Epidermal melanocyte (primary cell): ENCODE measurements at regions not wholly inside any gene's neighbourhood (a gene's known extent, or its start where the extent isn't known, plus 50 kb on each side); places are given as distances from the start of the nearest gene placed in this dataset.
"Not testable (repeated sequence)": the region's sequence is repeated elsewhere in the genome, so short reads cannot be mapped to it uniquely, and the experiment has no call there.

Source experiments
- DNase-seq: peaks from one replicate; pipeline ENCODE4 v3.0.0; 2011; ENCODE audit warnings: low spot score; ENCODE audit not compliant: insufficient read length

DNA sequence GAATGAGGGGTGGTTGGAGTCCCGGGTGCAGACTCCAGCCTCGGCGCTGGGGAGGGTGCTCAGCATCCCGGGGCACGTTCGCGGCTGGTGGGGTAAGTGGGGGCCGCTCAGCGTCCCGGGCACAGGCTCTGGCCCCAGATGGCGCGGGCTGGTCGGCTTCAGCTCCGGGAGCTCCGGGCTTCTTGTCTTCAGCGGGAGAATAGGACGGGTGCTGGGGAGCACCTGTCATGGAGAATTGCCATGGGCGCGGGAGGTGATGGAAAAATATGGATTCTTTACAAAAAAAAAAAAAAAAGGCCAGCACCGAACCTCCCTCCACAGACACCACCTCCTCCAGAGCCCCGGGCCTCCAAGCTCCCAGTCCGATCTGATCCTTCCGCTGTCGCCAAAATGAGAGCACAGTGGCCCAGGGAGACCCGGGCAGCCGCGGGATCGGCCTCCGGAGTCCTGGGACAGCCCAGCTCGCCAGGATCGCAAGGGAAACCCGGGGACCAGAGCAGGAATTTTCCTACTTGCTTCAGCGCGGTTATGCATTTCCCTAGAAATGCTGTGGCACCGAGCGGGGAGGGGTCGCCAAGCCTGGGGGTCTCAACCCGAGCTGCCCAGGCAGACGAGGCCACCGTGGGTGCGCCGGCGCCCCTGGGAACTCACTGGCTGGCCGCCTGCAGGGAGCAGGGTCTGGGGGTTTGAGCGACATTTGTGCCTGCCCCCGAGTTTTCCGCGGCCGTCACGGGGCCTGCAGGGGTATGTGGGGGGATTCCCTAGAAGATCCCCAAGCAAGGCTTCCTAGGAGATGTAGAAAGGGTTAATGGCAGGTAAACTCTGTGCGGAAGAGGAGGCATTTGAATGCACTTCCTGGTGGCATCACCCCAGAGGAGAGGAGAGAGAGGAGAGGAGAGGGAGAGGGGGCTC, 1336.9 kb downstream of the BRD1 start:
- DNase-seq: no peak

DNA sequence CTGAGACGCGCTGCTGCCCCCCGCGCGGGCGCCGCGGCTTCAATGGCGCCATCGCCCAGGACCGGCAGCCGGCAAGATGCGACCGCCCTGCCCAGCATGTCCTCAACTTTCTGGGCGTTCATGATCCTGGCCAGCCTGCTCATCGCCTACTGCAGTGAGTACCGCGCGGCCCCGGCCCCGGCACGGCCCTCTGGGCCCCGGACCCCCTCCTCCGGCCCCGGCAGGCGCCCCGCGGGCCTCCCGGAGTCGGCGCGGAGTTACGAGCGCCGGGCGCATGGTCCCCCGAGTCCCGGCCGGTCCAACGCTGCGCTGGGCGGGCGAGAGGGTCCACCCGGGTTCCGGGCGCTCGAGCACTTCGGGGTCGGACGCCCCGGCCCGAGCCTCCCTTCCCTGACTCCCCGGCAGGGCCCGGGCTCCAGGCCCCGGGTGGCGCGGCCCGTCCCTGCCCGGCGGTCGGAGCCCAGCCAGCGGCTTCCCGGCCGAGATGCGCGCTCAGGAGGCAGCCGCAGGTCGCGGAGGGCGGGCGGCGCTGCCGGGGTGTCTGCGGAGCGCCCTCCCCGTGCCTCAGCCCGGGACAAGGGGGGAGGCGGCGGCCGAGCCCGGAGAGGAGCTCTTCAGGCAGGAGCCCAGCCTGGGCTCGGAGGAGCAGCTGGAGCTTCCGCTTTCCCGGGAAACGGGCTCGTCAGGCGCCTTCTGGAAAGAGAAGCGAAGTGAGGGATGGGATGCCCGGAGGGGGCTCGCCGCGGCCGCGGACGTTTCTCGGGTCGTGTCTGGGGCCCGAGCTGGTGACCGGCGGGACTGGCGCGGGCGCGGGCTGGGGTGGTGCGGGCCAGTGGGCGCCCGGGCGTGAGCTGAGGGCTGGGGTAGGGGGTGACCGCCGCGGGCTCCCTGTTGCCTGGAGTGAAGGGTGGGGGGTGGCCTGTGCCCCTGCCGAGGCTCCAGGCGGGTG, 1337.8 kb downstream of the BRD1 start:
- DNase-seq: peak; percentile 63

DNA sequence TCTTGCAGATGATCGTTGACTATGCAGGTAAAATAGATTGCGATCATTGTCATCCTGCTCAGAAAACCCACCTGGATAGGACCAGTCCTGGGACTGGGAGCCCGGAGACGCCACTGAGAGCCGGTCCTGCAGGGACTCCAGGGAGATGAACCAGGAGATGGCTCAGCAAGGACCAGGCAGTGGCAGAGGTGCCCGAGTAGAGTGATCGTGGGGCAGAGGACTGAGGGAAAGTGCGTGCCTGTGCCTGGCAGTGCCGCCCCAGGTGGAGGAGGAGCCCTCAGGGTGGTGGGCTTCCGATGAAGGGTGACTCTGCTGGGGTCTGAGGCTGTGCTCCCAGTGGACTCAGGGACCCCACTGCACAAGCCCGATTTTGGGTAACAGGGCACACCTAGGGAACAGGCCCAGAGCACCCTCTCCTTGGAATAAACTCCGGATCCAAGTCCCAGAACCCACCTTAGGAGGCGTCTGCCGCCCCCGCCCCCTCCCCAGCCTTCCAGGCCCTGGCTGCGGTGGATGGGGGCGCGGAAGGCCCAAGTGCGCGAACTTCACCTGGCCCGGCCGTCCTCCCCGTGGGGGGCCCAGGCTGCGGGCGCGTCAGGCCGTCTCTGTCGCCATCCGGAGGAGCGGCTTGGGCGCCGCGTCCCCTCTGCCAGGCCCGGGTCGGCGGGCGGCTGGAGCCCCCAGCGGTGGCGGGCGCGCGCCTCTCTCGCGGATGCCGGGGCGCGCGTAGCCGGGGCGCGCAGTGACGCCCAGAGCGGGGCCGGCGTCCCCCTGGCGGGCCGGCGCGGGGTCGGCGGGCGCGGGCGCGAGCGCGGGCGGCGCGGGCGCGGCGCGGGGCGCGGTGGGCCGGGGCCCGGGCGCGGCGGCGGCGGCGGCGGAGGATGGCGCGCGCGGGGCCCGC, 1338.8 kb downstream of the BRD1 start:
- DNase-seq: no peak

DNA sequence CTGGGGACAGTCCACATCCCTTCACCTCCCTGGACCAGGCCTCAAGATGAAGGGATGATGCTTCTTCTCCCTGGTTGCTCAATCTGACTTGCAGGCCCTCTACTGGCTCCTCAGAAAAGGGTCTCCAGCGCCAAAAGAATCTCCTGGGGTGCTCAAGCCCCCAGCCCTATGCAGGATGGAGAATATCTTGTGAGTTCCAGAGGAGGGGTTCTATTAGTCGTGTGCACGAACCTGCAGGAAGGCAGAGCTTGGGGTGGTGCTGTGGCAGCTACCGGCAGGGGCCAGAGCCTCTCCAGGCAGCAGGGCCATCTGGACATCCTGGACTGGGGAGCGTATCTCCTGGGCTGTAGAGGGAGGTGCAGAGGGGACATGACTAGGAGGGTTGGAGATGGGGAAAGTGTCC, 1339.5 kb downstream of the BRD1 start:
- no peak for DNase-seq

DNA sequence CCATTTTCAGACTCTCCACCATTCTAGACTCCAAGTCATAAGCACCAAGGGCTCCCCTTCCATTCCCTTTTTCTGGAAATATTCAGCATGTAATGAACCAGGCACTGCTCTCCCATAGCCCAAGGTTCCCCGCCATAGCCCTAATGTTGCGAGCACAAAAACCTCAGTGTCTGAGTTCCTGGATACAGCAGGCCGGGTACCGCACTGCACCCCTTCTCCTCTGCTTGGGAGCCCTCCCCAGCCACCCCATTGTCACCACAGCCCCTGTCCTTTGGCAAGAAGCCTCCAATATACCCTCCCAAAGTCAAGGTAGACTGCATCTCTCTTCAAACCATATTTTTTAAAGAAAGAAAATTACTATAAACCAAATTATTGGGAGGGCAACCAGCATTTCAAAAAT, 1341.1 kb downstream of the BRD1 start:
- no peak for DNase-seq

DNA sequence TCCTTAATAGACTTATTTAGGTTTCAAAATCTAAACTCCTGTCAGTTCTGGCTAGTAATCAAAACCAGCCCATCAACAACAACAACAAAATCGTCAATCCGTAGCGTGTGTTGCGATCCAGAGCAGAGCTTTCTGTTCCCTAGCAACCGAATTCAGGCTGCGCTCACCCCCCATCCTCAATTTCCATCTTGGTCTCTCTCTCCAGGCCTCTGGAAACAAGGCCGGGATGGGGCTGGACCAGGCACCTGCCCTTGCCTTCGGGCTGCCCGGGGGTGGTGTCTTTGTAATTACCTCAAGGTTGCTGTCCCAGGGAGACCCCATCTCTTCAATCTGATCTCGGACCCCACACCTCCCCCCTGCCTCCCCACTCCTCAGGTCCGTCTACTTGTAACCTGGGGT, 1341.5 kb downstream of the BRD1 start:
- no peak for DNase-seq

DNA sequence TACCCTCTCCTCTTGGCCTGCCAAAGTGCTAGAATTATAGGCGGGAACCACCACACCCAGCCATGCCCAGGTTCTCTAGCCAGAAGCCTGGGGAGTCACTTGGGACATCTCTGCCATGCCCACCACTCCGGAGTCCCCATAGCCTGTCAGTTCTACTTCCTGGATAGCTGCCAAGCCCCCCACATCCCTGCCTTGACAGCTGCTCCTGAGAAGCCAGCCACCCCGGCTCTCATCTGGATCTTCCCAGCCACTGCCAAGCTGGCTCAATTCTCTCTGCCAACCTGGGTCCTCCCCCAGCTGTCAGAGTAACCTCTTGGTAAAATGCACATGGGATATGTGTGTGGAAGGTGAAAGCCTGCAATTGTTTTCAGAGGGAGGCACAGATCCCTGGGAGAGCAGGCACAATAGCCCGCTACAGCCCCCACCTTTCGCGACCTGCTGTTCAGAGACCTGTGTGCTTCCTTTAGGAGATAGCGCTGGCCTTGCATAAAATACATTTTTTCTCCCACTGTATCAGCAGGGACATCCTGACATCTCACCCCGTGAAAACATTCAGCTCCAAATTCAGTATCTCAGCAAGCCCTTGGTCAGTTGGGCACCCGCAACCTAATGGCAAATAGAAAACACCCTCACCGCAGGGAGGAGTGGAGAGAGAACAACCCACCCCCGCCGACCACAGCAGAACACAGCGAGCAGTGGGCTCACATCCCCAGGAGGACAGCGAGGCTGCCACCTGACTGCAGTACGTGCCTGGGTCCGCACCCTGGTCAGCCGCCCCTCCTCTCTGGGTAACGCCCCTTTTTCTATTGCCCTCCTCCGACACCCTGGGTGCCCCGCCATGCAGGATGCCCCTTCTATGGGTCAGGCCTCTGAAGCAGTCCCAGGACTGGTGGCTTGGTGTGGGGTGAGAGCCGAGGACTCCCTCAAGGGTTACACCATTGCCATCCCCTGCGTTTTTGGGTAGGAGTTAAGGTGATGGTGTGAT, 1342.2 kb downstream of the BRD1 start:
- no peak for DNase-seq

DNA sequence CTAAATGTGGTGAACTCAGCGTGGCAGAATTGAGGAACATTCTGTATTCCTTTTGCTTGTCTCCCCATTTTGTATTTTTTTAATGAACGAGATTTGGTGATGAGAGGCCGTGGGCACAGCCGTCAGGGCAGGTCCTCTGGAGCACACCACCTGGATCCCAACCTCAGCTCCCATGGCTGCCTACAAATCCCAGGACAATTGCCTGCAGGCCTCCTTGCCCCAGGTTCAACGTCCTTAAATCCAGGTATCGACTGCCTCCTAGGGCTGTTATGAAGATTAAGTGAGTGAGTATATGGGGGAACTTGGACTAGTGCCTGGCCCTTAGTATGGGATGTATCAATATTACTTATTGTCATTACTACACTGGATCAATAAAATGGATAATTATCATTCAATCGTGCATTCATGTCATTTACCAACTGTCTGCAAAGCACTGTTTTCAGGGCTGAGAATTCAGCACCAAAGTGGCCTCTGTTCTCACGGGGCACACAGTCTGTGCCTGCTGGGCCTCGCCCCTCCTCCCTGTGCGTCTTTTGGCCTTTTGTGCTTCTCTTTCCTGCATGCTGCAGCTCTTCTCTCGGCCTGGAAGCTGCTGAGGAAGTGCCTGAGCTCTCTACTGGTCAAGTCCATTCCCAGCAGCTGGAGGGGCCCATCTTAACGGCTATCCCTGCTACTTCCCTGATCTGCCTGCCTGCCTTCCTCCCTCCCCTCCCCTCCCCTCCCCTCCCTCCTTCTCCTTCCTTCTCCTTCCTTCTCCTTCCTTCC, 1343.7 kb downstream of the BRD1 start:
- DNase-seq: no peak

DNA sequence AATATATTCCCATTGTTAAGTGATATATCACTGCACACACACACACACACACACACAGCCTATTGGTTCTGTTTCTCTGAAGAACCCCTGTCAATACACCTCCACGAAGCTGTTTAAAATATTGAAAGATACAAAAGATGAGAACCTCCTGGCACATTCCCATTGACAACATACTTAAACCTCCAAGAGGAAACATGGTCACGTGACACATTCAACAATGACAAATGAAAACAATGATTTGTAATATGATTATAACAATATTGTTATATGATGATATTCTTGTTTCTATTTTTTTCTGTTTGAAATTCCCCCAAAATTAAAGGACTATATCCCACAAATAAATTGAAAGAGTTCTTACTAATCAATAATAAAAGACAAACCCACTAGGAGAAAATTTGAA, 1344.9 kb downstream of the BRD1 start:
- DNase-seq: no peak

DNA sequence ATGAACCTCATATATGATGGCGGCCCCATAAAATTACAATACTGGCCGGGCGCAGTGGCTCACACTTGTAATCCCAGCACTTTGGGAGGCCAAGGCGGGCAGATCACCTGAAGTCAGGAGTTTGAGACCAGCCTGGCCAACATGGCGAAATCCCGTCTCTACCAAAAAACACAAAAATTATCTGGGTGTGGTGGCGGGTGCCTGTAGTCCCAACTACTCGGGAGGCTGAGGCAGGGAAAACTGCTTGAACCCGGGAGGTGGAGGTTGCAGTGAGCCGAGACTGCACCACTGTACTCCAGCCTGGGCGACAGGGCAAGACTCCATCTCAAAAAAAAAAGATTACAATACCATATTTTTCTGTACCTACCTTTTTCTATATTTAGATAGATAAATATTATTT, 1345.5 kb downstream of the BRD1 start:
- DNase-seq: not testable (repeated sequence)

DNA sequence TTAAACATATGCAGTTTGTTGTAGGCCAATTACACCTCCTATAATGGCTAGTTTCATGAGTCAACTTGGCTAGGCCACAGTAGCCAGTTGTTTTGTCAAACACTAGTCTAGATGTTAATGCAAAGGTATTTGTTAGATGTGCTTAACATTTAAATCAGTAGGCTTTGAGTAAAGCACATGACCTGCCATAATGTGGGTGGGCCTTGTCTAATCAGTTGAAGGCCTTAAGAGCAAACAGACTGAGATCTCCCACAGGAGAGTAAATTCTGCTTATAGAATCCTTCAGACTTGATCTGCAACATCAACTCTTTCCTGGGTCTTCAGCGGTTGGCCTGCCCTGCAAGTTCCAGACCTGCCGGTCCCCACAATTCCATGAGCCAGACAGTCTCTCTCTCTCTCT, 1345.9 kb downstream of the BRD1 start:
- no peak for DNase-seq

DNA sequence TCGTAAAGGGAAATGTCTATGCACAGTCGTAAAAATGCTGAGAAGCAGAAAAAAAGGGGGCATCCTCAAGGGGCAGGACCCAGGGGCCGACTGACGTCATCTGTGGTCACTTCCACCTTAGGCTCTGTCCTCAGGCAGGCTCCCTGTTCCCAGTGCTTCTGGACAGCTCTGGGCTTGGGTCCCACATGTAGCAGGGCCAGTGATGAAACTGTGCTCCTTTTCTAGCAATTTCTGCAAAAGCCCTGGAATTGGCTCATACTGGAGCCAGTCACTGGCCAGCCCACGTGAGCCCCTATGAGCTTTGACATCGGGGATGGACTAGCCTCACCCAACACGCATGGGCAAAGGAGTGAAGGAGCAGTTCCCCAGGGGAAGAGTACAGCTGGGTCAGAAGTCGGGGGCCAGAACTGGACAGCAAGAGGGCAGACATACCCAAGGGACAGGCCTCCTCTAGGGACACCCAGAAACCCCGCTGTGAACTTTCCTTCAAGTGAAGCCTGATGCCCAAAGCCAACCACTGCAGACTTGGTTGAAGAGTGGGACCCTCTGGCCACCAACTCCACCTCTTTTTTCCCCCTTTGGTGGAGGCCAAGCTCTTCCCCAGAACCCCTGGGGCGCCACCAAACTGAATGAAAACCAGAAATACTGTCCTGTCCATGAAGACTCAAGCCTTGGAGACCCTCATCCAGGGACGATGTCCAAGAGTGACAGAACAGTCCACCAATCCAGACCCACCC, 1349.0 kb downstream of the BRD1 start:
- DNase-seq: no peak

DNA sequence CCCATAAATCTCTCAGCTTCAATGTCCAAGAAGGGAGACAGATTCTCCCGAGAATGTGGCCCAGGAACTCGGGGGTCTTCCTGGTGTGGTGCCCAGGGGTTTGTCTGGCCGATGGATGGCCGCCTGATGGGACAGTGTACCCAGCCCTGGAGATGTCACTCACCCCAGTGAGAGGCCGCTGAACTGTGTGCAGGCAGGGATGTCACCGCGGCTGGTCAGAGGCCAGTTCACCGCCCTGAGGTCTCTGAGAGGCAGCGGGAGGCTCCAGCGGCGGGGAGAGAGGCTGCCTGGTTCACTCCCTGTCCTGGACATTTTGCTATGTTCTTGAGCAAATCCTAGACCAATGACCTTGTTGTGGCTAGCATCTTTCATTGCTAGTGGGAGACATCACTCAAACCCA, 1349.5 kb downstream of the BRD1 start:
- DNase-seq: no peak

DNA sequence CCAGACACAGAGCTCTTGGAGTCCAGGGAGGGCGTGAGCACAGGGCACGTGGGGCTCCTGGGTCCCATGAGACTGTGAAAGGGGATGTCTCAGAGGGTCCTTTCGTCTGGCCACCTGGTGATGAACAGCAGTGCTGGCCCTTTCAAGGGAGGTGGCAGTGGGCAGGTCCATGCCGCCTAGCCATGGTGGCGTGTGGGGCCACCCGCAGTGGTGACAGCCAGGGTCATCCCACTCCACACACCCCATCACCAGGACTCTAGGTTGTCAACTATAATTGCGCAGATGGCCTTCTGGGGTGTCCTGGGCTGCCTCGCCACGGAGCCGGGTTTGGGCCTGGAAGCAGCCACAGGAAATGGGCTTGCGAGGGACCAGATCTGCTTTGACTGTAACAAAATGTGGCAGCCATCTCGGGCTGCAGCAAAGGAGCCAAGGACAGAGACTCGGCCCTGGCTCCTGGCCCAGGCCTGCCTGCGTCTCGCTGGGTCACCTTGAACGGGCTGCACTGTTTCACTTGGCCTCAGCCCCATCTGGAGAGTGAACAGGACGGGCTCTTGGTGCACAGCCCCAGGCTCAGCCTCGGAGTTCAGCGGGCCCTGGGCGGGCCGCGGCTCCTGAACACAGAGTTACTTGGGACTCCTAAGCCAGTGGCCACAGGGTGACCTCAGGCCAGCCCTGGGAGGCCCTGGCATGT, 1350.5 kb downstream of the BRD1 start:
- DNase-seq: no peak

DNA sequence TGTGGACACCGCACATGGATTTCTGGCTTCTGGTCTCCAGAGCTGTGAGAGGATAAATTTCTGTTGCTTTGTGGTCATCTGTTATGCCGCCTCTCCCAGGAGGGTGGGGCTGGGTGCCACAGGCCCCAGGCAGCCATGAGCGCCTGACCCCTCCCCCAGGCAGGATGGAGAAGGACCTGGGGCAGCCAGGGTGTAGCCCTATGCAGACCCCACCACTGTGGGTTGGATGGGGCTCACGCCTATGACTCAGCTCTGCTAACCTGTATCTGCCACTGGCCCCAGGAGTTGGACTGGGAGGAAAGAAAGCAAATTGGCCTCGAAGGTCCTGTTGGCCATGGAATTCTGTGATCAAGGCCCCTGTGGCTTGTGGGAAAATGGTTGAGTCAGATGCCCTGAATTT, 1351.1 kb downstream of the BRD1 start:
- no peak for DNase-seq

DNA sequence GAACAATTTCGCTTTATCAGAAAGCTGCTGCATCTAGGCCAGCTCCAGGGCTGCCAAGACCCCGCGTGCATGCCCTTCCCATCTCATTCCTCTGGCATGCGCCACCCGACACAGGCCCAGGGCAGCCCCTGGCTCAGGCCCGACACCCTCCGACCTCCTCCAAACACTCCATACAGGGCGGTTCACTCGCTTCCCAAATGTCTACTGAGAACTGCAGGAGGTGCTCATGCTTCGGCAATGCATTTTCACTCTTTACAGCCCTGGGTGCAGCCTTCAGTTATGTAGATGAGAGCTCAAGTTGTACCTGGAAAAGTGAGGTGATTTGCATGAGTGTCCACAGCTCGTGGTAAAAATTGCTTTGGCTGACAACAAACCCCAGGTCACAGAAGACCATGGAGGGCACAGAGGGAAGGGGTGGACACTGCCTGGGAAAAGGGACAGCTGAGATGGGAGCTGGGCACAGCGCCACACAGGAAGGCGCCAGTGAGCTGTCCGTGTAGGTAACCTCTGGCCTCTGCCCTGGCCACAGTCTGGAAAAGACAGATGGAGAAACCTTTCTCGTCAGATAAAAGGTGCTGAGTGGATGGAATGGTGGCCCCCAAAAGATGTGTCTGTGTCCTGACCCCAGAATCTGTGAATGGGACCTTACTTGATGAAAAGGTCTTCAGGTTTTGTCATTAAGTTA, 1351.9 kb downstream of the BRD1 start:
- no peak for DNase-seq

DNA sequence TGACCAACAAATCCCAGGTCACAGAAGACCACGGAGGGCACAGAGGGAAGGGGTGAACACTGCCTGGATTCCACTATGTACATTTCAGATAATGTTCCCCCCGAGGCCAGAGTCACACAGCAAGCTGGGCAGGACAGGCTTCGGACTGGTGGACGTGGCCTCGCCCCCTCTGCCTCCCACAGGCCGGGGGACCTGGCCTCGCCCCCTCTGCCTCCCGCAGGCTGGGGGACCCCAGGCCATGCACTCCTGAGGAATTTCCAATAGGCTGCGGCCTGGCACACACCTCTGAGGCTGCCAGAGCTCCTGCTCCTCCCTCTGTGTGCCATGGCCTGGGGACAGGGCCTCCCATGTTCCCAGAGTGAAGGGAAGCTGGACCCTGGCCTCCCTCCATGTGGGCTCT, 1352.8 kb downstream of the BRD1 start:
- DNase-seq: no peak
